HCT116 (cell line): ENCODE measurements at regions not wholly inside any gene's neighbourhood (a gene's known extent, or its start where the extent isn't known, plus 50 kb on each side); places are given as distances from the start of the nearest gene placed in this dataset.

Experiments
- ATAC-seq: fragments of 200-7000 bp; cut with Tn5 transposase; 2 replicates; pipeline ENCODE4 v1.9.1; 2020; ENCODE audit warnings: mild to moderate bottlenecking, moderate library complexity
- BruUV-seq: library from RNA; stranded (reverse); fragments of 400-500 nt; replicated peaks from 2 replicates; lab custom pipeline; 2021; lab: Mats Ljungman, UMichigan
- CTCF ChIA-PET: fragments of 300-600 bp; sonication (Branson Sonifier 250); formaldehyde crosslinking; loops from one replicate; lab custom pipeline; 2021; ENCODE audit warnings: antibody characterized with exemption; lab: Charles Lee
- POLR2A ChIA-PET: fragments of 300-600, 350-600 bp; sonication (Branson Sonifier 250); formaldehyde crosslinking; loops from one replicate; lab custom pipeline; 2021; ENCODE audit warnings: antibody characterized with exemption; lab: Charles Lee
- RAD21 ChIA-PET, 2 experiments: fragments of 300-600 bp; sonication (Branson Sonifier 250); formaldehyde crosslinking; loops; one replicate each; lab custom pipeline; 2023; ENCODE audit warnings: low total read pairs in 2 of 2; ENCODE audit not compliant: uncharacterized antibody in 2 of 2, unreplicated experiment in 2 of 2, low non-redundant PET in 1 of 2; lab: Charles Lee
- DNase-seq: peaks from one replicate; pipeline ENCODE4 v3.0.0-alpha.2; 2010; ENCODE audit warnings: low read depth, low spot score
- H2AFZ ChIP-seq: fragments of 200-600 bp; shearing (Covaris generic), sonication (generic); 2 replicates; pipeline ENCODE4 v1.6.1; 2017; ENCODE audit warnings: low read depth, mixed run types, mixed read lengths, antibody characterized with exemption, low read length; ENCODE audit not compliant: poor library complexity, severe bottlenecking
- H3K27ac ChIP-seq: 2 replicates; pipeline ENCODE4 v1.5.1; 2012; ENCODE audit warnings: low read depth, low read length
- H3K27me3 ChIP-seq: fragments of 200-600 bp; sonication (generic); 2 replicates; pipeline ENCODE4 v1.6.1; 2016; ENCODE audit warnings: mixed run types, low read length, mixed read lengths; ENCODE audit not compliant: insufficient read depth
- H3K36me3 ChIP-seq, 2 experiments: fragments of 200-500 bp in 1 of 2; fragments of 200-600 bp in 1 of 2; sonication (Bioruptor generic) in 1 of 2; sonication (generic) in 1 of 2; 2 replicates each; pipeline versions ENCODE4 v1.5.1 to v1.6.1; 2014 to 2016; ENCODE audit warnings: low read length in 2 of 2, inconsistent platforms in 1 of 2, mixed read lengths in 1 of 2, mixed run types in 1 of 2; ENCODE audit not compliant: insufficient read depth in 2 of 2, control insufficient read depth in 1 of 2
- H3K4me1 ChIP-seq, 2 experiments: fragments of 200-600 bp in 1 of 2; sonication (generic) in 1 of 2; 2 replicates each; pipeline versions ENCODE4 v1.5.1 to v1.6.1; 2012 to 2017; ENCODE audit warnings: low read length in 2 of 2, inconsistent platforms in 1 of 2, mild to moderate bottlenecking in 1 of 2, mixed read lengths in 1 of 2, mixed run types in 1 of 2, moderate library complexity in 1 of 2; ENCODE audit not compliant: insufficient read depth in 2 of 2, control insufficient read depth in 1 of 2
- H3K4me2 ChIP-seq: fragments of 200-600 bp; sonication (generic); 2 replicates; pipeline ENCODE4 v1.6.1; 2017; ENCODE audit warnings: mixed run types, low read length, mixed read lengths
- H3K4me3 ChIP-seq, 2 experiments: fragments of 200-600 bp in 1 of 2; sonication (generic) in 1 of 2; replicated peaks in 1 of 2; 2 replicates each; pipeline ENCODE4 v1.5.1; 2011 to 2016; ENCODE audit warnings: low read length in 2 of 2, control low read depth in 1 of 2, low read depth in 1 of 2, mild to moderate bottlenecking in 1 of 2, mixed read lengths in 1 of 2, mixed run types in 1 of 2
- H3K79me2 ChIP-seq: fragments of 200-600 bp; sonication (generic); 2 replicates; pipeline ENCODE4 v1.6.1; 2017; ENCODE audit warnings: mild to moderate bottlenecking, mixed run types, low read length, moderate library complexity, mixed read lengths; ENCODE audit not compliant: insufficient read depth
- H3K9ac ChIP-seq: fragments of 200-600 bp; sonication (generic); 2 replicates; pipeline ENCODE4 v1.6.1; 2016; ENCODE audit warnings: low read length, mixed read lengths
- H3K9me2 ChIP-seq: fragments of 200-600 bp; sonication (generic), shearing (Covaris generic); 2 replicates; pipeline ENCODE4 v1.6.1; 2017; ENCODE audit warnings: mixed run types, mild to moderate bottlenecking, moderate library complexity; ENCODE audit not compliant: insufficient read depth
- H3K9me3 ChIP-seq, 2 experiments: fragments of 200-500 bp in 1 of 2; fragments of 200-600 bp in 1 of 2; sonication (Bioruptor generic) in 1 of 2; sonication (generic) in 1 of 2; 2 replicates each; pipeline ENCODE4 v1.6.1; 2014 to 2017; ENCODE audit warnings: low read length in 2 of 2, mixed read lengths in 2 of 2, inconsistent platforms in 1 of 2, low read depth in 1 of 2, mild to moderate bottlenecking in 1 of 2, mixed run types in 1 of 2, moderate library complexity in 1 of 2; ENCODE audit not compliant: control insufficient read depth in 1 of 2, insufficient read depth in 1 of 2
- H4K20me1 ChIP-seq: fragments of 200-600 bp; sonication (generic), shearing (Covaris generic); 2 replicates; pipeline ENCODE4 v1.6.1; 2017; ENCODE audit warnings: mixed run types, mild to moderate bottlenecking, moderate library complexity; ENCODE audit not compliant: insufficient read depth
- ATF3 ChIP-seq: IDR thresholded peaks from 2 replicates; pipeline ENCODE4 v1.6.1; 2012
- CEBPB ChIP-seq: IDR thresholded peaks from 2 replicates; pipeline ENCODE4 v1.6.1; 2012; ENCODE audit warnings: low read depth
- EZH2 ChIP-seq: fragments of 200-600 bp; sonication (generic); IDR thresholded peaks from 2 replicates; pipeline ENCODE4 v1.6.1; 2017; ENCODE audit warnings: antibody characterized with exemption, mixed run types
- EZH2phosphoT487 ChIP-seq: fragments of 200-600 bp; IDR thresholded peaks from 2 replicates; pipeline ENCODE4 v1.6.1; 2018; ENCODE audit warnings: antibody characterized with exemption, borderline replicate concordance
- FOSL1 ChIP-seq: IDR thresholded peaks from 2 replicates; pipeline ENCODE4 v1.6.1; 2012; ENCODE audit warnings: low read depth
- JUND ChIP-seq: IDR thresholded peaks from 2 replicates; pipeline ENCODE4 v1.6.1; 2012
- MAX ChIP-seq: IDR thresholded peaks from 2 replicates; pipeline ENCODE4 v1.6.1; 2012
- POLR2A ChIP-seq: IDR thresholded peaks from 2 replicates; pipeline ENCODE4 v1.7.0; 2011; ENCODE audit warnings: borderline replicate concordance; ENCODE audit not compliant: insufficient read depth, insufficient read length; ENCODE audit errors: extremely low read depth
- POLR2AphosphoS5 ChIP-seq: IDR thresholded peaks from 2 replicates; pipeline ENCODE4 v1.6.1; 2011; ENCODE audit warnings: mild to moderate bottlenecking, low read depth, low read length, moderate library complexity
- REST ChIP-seq: IDR thresholded peaks from 2 replicates; pipeline ENCODE4 v1.6.1; 2012; ENCODE audit warnings: low read depth
- SIN3A ChIP-seq: IDR thresholded peaks from 2 replicates; pipeline ENCODE4 v1.6.1; 2012; ENCODE audit warnings: low read depth
- SP1 ChIP-seq: IDR thresholded peaks from 2 replicates; pipeline ENCODE4 v1.6.1; 2012; ENCODE audit warnings: low read depth
- YY1 ChIP-seq: IDR thresholded peaks from 2 replicates; pipeline ENCODE4 v1.6.1; 2011; ENCODE audit warnings: low read length, low read depth, moderate library complexity, mild to moderate bottlenecking; ENCODE audit not compliant: insufficient replicate concordance; ENCODE audit errors: extremely low read depth
- ZBTB33 ChIP-seq: IDR thresholded peaks from 2 replicates; pipeline ENCODE4 v1.6.1; 2011; ENCODE audit warnings: mild to moderate bottlenecking, low read length, moderate library complexity; ENCODE audit not compliant: insufficient replicate concordance; ENCODE audit errors: extremely low read depth
- ZFX ChIP-seq: fragments of 450-650 bp; IDR thresholded peaks from 2 replicates; pipeline ENCODE4 v1.6.1; 2017
- ZNF274 ChIP-seq: fragments of 200-500 bp; sonication (Bioruptor generic); IDR thresholded peaks from 2 replicates; pipeline ENCODE4 v1.6.1; 2014; ENCODE audit warnings: mild to moderate bottlenecking, low read depth, low read length, inconsistent platforms
- intact Hi-C: fragments of 100-400 bp; cut with micrococcal nuclease; formaldehyde crosslinking; loops from 2 replicates; pipeline ENCODE4 v1.10.0; 2022

GRCh38 chr5:125198270-125198974 is 452.0 kb upstream of the ZNF608 start (continued):
- no peak for TF ChIP-seq ZBTB33

DNA sequence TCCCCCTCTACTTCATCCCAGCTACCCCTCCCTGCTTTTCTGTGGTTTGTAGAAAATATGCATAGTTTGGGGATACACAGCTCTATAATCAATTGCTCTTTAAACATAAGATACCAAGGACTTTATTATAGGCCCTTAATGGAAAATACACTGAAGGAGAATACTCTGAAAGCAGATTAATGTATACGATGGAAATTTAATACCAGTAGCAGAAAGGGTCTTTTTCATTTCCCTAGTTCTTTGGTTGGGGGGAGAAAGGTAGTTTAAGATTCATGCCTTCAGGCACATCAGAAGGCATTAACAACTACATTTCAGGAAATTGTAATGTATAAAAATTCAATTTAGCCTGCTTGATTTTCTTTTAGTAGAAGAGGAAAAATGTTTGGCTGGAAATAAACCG is 452.9 kb upstream of the ZNF608 start:
- H4K20me1 ChIP-seq: no peaks in the 10 kb centered on the region
- TF ChIP-seq POLR2A (no peak), ZBTB33 (no peak), REST (no peak), SIN3A (no peak), ZNF274 (no peak), YY1 (no peak), EZH2 (no peak), POLR2AphosphoS5 (no peak), ATF3 (no peak), ZFX (no peak), MAX (no peak), FOSL1 (no peak), SP1 (no peak), EZH2phosphoT487 (no peak), JUND (no peak), CEBPB (no peak)
- POLR2A ChIA-PET: no interaction called here
- no peak overlapping the region for H3K4me2 ChIP-seq
- RAD21 ChIA-PET: no interaction called here
- H3K79me2 ChIP-seq: no peaks in the 10 kb centered on the region
- H3K4me1 ChIP-seq: no peaks in the 10 kb centered on the region
- H3K27ac ChIP-seq: no peak overlapping the region
- no peak overlapping the region for H3K9ac ChIP-seq
- DNase-seq (no peak), ATAC-seq (no peak)
- H3K27me3 ChIP-seq: no peaks in the 10 kb centered on the region
- no peak overlapping the region for H3K4me3 ChIP-seq
- H2AFZ ChIP-seq: no peak overlapping the region
- no peaks in the 10 kb centered on the region for H3K36me3 ChIP-seq
- no TSS peak for BruUV-seq
- no peaks in the 10 kb centered on the region for H3K9me3 ChIP-seq
- CTCF ChIA-PET: no interaction called here
- intact Hi-C loops: no loop called here
- H3K9me2 ChIP-seq: no peaks in the 10 kb centered on the region
